GM23338 (cell line): ENCODE measurements at regions not wholly inside any gene's neighbourhood (a gene's known extent, or its start where the extent isn't known, plus 50 kb on each side); places are given as distances from the start of the nearest gene placed in this dataset.

Source experiments
- ATAC-seq: fragments of 200-7000 bp; cut with Tn5 transposase; 3 replicates; pipeline ENCODE4 v1.9.1; 2020
- DNase-seq: peaks from one replicate; pipeline ENCODE4 v3.0.0-alpha.2; 2015; ENCODE audit warnings: low spot score
- H2AFZ ChIP-seq: fragments of 200-600 bp; sonication (generic); 2 replicates; pipeline ENCODE4 v1.8.0; 2016; ENCODE audit warnings: antibody characterized with exemption, mild to moderate bottlenecking, moderate library complexity
- H3F3A ChIP-seq: fragments of 200-600 bp; sonication (generic); replicated peaks from 2 replicates; pipeline ENCODE4 v1.8.0; 2017; ENCODE audit warnings: antibody characterized with exemption, mixed run types, low read depth
- H3K27ac ChIP-seq: fragments of 200-600 bp; sonication (generic); 2 replicates; pipeline ENCODE4 v1.6.1; 2016; ENCODE audit warnings: low read depth
- H3K27me3 ChIP-seq: fragments of 200-600 bp; sonication (generic); 2 replicates; pipeline ENCODE4 v1.8.0; 2016; ENCODE audit warnings: mild to moderate bottlenecking, mixed run types, moderate library complexity; ENCODE audit not compliant: insufficient read depth
- H3K36me3 ChIP-seq: fragments of 200-600 bp; sonication (generic); 2 replicates; pipeline ENCODE4 v1.8.0; 2016; ENCODE audit warnings: mild to moderate bottlenecking; ENCODE audit not compliant: insufficient read depth
- H3K4me1 ChIP-seq: fragments of 200-600 bp; sonication (generic); 2 replicates; pipeline ENCODE4 v1.8.0; 2016; ENCODE audit warnings: mild to moderate bottlenecking, moderate library complexity; ENCODE audit not compliant: insufficient read depth
- H3K4me2 ChIP-seq: fragments of 200-600 bp; sonication (generic); 2 replicates; pipeline ENCODE4 v1.7.1; 2017; ENCODE audit warnings: mixed run types
- H3K4me3 ChIP-seq: fragments of 200-600 bp; sonication (generic); 2 replicates; pipeline ENCODE4 v1.6.1; 2016; ENCODE audit warnings: mixed run types
- H3K79me2 ChIP-seq: fragments of 200-600 bp; sonication (generic); replicated peaks from 2 replicates; pipeline ENCODE4 v1.8.0; 2017; ENCODE audit warnings: mild to moderate bottlenecking; ENCODE audit not compliant: insufficient read depth
- H3K9me2 ChIP-seq: fragments of 200-600 bp; sonication (generic); 2 replicates; pipeline ENCODE4 v1.8.0; 2017; ENCODE audit not compliant: insufficient read depth
- H4K20me1 ChIP-seq: fragments of 200-600 bp; sonication (generic); replicated peaks from 2 replicates; pipeline ENCODE4 v1.8.0; 2017; ENCODE audit warnings: mild to moderate bottlenecking; ENCODE audit not compliant: insufficient read depth
- H3K27ac Mint-ChIP-seq: 2 replicates; pipeline ENCODE4 v1.8.0; 2020; ENCODE audit warnings: inconsistent platforms, mild to moderate bottlenecking, moderate library complexity, mixed read lengths
- H3K27me3 Mint-ChIP-seq: 3 replicates; pipeline ENCODE4 v1.8.0; 2022; ENCODE audit warnings: low read depth, mild to moderate bottlenecking, moderate library complexity, mixed read lengths, inconsistent platforms; ENCODE audit not compliant: insufficient read depth, poor library complexity
- H3K36me3 Mint-ChIP-seq: 3 replicates; pipeline ENCODE4 v1.8.0; 2021; ENCODE audit warnings: low read depth, mild to moderate bottlenecking, inconsistent platforms, moderate library complexity, mixed read lengths
- H3K4me1 Mint-ChIP-seq: 3 replicates; pipeline ENCODE4 v1.8.0; 2020; ENCODE audit warnings: mild to moderate bottlenecking, inconsistent platforms, mixed read lengths
- H3K4me3 Mint-ChIP-seq: 3 replicates; pipeline ENCODE4 v1.8.0; 2021; ENCODE audit warnings: moderate library complexity, mild to moderate bottlenecking, inconsistent platforms, mixed read lengths
- H3K9me3 Mint-ChIP-seq: 3 replicates; pipeline ENCODE4 v1.8.0; 2020; ENCODE audit warnings: moderate library complexity, mild to moderate bottlenecking, inconsistent platforms, mixed read lengths
- CREB1 ChIP-seq: fragments of 250-450 bp; sonication (Bioruptor Pico); IDR thresholded peaks from 2 replicates; pipeline ENCODE4 v1.5.0; 2020; ENCODE audit warnings: low read depth, mild to moderate bottlenecking, moderate library complexity
- EZH2 ChIP-seq: fragments of 200-600 bp; sonication (generic); IDR thresholded peaks from one replicate; pipeline ENCODE4 v1.8.0; 2017; ENCODE audit warnings: antibody characterized with exemption, mild to moderate bottlenecking, low read depth; ENCODE audit not compliant: unreplicated experiment
- JUNB ChIP-seq: IDR thresholded peaks from one replicate; pipeline ENCODE4 v1.6.1; 2016; ENCODE audit warnings: antibody characterized with exemption; ENCODE audit not compliant: unreplicated experiment
- NANOG ChIP-seq: IDR thresholded peaks from 2 replicates; pipeline ENCODE4 v1.6.1; 2016; ENCODE audit warnings: antibody characterized with exemption, borderline replicate concordance
- POLR2AphosphoS5 ChIP-seq: IDR thresholded peaks from 2 replicates; pipeline ENCODE4 v1.6.1; 2016; ENCODE audit warnings: antibody characterized with exemption, low read depth
- STAT1 ChIP-seq: IDR thresholded peaks from one replicate; pipeline ENCODE4 v1.6.1; 2016; ENCODE audit warnings: antibody characterized with exemption; ENCODE audit not compliant: unreplicated experiment
- ZNF114 ChIP-seq: fragments of 250-450 bp; sonication (Bioruptor Pico); IDR thresholded peaks from 2 replicates; pipeline ENCODE4 v1.5.0; 2020; ENCODE audit warnings: mild to moderate bottlenecking, moderate library complexity
- ZNF331 ChIP-seq: fragments of 250-450 bp; sonication (Bioruptor Pico); IDR thresholded peaks from 2 replicates; pipeline ENCODE4 v1.5.0; 2020; ENCODE audit warnings: low read depth, mild to moderate bottlenecking, moderate library complexity
- TF ChIP-seq, protein P1 (sequence below): fragments of 250-450 bp; sonication (Bioruptor Pico); IDR thresholded peaks from 2 replicates; pipeline ENCODE4 v1.5.0; 2020; ENCODE audit warnings: mild to moderate bottlenecking, moderate library complexity
- TF ChIP-seq, protein P2 (sequence below), 2 experiments: fragments of 200-600 bp in 1 of 2; sonication (generic) in 1 of 2; conservative IDR thresholded peaks; 2 replicates each; pipeline versions ENCODE4 v1.5.1 to v1.6.1; 2016 to 2017; ENCODE audit warnings: antibody characterized with exemption in 2 of 2, low read depth in 2 of 2, mild to moderate bottlenecking in 2 of 2, moderate library complexity in 1 of 2
- TF ChIP-seq, protein P3 (sequence below): IDR thresholded peaks from one replicate; pipeline ENCODE4 v1.6.1; 2018; ENCODE audit warnings: antibody characterized with exemption; ENCODE audit not compliant: unreplicated experiment

DNA sequence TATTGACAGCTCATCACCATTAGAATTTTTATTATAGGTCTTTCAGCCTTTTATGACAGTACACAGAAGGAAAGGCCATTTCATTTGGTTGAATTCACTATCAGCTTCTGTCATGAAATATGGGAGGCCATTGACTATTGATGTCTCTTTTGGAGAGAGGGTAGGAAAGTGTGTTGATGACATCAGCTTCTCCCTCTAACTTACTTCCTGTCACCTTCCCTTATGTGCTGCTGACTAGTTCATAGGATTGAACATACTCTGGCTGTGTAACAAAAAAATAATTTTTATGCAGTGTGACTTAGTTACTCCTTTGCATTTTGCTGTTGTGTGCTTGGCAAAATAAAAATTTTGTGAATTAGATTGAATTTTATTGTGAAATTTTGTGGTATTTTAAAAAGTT is 769.2 kb downstream of the METTL15 start (continued):
- TF ChIP-seq, protein P1, sequence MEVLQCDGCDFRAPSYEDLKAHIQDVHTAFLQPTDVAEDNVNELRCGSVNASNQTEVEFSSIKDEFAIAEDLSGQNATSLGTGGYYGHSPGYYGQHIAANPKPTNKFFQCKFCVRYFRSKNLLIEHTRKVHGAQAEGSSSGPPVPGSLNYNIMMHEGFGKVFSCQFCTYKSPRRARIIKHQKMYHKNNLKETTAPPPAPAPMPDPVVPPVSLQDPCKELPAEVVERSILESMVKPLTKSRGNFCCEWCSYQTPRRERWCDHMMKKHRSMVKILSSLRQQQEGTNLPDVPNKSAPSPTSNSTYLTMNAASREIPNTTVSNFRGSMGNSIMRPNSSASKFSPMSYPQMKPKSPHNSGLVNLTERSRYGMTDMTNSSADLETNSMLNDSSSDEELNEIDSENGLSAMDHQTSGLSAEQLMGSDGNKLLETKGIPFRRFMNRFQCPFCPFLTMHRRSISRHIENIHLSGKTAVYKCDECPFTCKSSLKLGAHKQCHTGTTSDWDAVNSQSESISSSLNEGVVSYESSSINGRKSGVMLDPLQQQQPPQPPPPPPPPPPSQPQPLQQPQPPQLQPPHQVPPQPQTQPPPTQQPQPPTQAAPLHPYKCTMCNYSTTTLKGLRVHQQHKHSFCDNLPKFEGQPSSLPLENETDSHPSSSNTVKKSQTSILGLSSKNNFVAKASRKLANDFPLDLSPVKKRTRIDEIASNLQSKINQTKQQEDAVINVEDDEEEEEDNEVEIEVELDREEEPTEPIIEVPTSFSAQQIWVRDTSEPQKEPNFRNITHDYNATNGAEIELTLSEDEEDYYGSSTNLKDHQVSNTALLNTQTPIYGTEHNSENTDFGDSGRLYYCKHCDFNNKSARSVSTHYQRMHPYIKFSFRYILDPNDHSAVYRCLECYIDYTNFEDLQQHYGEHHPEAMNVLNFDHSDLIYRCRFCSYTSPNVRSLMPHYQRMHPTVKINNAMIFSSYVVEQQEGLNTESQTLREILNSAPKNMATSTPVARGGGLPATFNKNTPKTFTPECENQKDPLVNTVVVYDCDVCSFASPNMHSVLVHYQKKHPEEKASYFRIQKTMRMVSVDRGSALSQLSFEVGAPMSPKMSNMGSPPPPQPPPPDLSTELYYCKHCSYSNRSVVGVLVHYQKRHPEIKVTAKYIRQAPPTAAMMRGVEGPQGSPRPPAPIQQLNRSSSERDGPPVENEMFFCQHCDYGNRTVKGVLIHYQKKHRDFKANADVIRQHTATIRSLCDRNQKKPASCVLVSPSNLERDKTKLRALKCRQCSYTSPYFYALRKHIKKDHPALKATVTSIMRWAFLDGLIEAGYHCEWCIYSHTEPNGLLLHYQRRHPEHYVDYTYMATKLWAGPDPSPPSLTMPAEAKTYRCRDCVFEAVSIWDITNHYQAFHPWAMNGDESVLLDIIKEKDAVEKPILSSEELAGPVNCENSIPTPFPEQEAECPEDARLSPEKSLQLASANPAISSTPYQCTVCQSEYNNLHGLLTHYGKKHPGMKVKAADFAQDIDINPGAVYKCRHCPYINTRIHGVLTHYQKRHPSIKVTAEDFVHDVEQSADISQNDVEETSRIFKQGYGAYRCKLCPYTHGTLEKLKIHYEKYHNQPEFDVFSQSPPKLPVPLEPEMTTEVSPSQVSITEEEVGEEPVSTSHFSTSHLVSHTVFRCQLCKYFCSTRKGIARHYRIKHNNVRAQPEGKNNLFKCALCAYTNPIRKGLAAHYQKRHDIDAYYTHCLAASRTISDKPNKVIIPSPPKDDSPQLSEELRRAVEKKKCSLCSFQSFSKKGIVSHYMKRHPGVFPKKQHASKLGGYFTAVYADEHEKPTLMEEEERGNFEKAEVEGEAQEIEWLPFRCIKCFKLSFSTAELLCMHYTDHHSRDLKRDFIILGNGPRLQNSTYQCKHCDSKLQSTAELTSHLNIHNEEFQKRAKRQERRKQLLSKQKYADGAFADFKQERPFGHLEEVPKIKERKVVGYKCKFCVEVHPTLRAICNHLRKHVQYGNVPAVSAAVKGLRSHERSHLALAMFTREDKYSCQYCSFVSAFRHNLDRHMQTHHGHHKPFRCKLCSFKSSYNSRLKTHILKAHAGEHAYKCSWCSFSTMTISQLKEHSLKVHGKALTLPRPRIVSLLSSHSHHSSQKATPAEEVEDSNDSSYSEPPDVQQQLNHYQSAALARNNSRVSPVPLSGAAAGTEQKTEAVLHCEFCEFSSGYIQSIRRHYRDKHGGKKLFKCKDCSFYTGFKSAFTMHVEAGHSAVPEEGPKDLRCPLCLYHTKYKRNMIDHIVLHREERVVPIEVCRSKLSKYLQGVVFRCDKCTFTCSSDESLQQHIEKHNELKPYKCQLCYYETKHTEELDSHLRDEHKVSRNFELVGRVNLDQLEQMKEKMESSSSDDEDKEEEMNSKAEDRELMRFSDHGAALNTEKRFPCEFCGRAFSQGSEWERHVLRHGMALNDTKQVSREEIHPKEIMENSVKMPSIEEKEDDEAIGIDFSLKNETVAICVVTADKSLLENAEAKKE (CRISPR knock-in tag): no peak
- TF ChIP-seq CREB1 (CRISPR knock-in tag): no peak

DNA sequence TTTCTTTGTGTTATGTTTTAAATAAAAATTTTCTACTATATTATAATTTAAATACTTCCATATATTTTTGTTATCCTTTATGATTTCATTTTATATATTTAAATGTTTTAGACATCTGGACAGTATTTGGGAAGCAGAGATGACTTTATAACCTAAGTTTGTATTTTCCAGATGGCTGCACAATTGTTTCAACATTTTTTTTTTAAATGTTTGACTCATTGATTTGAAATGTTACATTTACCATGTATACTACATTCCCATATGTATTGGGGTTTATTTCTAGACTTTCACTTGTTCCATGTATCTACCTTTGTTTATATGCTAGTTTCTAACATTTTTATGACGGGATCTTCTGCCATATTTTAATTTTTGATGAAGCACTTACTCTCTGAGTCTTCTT is 766.5 kb downstream of the METTL15 start:
- no peaks in the 10 kb centered on the region for H3K27me3 Mint-ChIP-seq
- H3K4me1 ChIP-seq: no peaks in the 10 kb centered on the region
- no peak overlapping the region for H3K4me3 Mint-ChIP-seq
- TF ChIP-seq POLR2AphosphoS5 (no peak), ZNF114 (CRISPR knock-in tag) (no peak), CREB1 (CRISPR knock-in tag) (no peak), STAT1 (no peak), NANOG (no peak), EZH2 (no peak), JUNB (no peak), ZNF331 (CRISPR knock-in tag) (no peak)
- TF ChIP-seq, protein P2, sequence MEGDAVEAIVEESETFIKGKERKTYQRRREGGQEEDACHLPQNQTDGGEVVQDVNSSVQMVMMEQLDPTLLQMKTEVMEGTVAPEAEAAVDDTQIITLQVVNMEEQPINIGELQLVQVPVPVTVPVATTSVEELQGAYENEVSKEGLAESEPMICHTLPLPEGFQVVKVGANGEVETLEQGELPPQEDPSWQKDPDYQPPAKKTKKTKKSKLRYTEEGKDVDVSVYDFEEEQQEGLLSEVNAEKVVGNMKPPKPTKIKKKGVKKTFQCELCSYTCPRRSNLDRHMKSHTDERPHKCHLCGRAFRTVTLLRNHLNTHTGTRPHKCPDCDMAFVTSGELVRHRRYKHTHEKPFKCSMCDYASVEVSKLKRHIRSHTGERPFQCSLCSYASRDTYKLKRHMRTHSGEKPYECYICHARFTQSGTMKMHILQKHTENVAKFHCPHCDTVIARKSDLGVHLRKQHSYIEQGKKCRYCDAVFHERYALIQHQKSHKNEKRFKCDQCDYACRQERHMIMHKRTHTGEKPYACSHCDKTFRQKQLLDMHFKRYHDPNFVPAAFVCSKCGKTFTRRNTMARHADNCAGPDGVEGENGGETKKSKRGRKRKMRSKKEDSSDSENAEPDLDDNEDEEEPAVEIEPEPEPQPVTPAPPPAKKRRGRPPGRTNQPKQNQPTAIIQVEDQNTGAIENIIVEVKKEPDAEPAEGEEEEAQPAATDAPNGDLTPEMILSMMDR (conservative IDR thresholded peaks at IDR 0.05; ENCODE audit: low read depth in 2 of 2): no peak
- TF ChIP-seq, protein P3, sequence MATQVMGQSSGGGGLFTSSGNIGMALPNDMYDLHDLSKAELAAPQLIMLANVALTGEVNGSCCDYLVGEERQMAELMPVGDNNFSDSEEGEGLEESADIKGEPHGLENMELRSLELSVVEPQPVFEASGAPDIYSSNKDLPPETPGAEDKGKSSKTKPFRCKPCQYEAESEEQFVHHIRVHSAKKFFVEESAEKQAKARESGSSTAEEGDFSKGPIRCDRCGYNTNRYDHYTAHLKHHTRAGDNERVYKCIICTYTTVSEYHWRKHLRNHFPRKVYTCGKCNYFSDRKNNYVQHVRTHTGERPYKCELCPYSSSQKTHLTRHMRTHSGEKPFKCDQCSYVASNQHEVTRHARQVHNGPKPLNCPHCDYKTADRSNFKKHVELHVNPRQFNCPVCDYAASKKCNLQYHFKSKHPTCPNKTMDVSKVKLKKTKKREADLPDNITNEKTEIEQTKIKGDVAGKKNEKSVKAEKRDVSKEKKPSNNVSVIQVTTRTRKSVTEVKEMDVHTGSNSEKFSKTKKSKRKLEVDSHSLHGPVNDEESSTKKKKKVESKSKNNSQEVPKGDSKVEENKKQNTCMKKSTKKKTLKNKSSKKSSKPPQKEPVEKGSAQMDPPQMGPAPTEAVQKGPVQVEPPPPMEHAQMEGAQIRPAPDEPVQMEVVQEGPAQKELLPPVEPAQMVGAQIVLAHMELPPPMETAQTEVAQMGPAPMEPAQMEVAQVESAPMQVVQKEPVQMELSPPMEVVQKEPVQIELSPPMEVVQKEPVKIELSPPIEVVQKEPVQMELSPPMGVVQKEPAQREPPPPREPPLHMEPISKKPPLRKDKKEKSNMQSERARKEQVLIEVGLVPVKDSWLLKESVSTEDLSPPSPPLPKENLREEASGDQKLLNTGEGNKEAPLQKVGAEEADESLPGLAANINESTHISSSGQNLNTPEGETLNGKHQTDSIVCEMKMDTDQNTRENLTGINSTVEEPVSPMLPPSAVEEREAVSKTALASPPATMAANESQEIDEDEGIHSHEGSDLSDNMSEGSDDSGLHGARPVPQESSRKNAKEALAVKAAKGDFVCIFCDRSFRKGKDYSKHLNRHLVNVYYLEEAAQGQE: no peak

More for the DNA sequence above, 766.5 kb downstream of the METTL15 start:
- no peaks in the 10 kb centered on the region for H3K79me2 ChIP-seq
- Mint-ChIP-seq H3K4me1 (no peaks in the 10 kb centered on the region), H3K36me3 (no peaks in the 10 kb centered on the region), H3K27ac (no peak overlapping the region), H3K9me3 (no peaks in the 10 kb centered on the region)
- H3F3A ChIP-seq: no peaks in the 10 kb centered on the region
- H3K9me2 ChIP-seq: no peaks in the 10 kb centered on the region; the same call in 1 of the 2 replicates
- H3K27me3 ChIP-seq: no peaks in the 10 kb centered on the region
- no peak overlapping the region for H2AFZ ChIP-seq
- H3K4me2 ChIP-seq: no peak overlapping the region
- DNase-seq (no peak), ATAC-seq (no peak)
- H3K27ac ChIP-seq: no peak overlapping the region
- no peaks in the 10 kb centered on the region for H4K20me1 ChIP-seq
- no peak overlapping the region for H3K4me3 ChIP-seq
- no peaks in the 10 kb centered on the region for H3K36me3 ChIP-seq
